HepG2 (cell line): ENCODE measurements at regions not wholly inside any gene's neighbourhood (a gene's known extent, or its start where the extent isn't known, plus 50 kb on each side); places are given as distances from the start of the nearest gene placed in this dataset.

Source experiments
- ATAC-seq: fragments of 200-7000 bp; cut with Tn5 transposase; 3 replicates; pipeline ENCODE4 v1.9.1; 2020; ENCODE audit warnings: mild to moderate bottlenecking, moderate library complexity
- BruUV-seq: library from RNA; stranded (reverse); fragments of 400-500 nt; replicated peaks from 2 replicates; lab custom pipeline; 2021; lab: Mats Ljungman, UMichigan
- CTCF ChIA-PET: fragments of 300-600 bp; formaldehyde crosslinking; extraction: SDS; loops from one replicate; lab custom pipeline; 2021; ENCODE audit warnings: low total read pairs, inconsistent platforms, low intra/inter-chr PET ratio; lab: Yijun Ruan, JAX
- POLR2A ChIA-PET: fragments of 350-600 bp; sonication (Branson Sonifier 250); formaldehyde crosslinking; loops from one replicate; lab custom pipeline; 2020; ENCODE audit warnings: antibody characterized with exemption, inconsistent platforms; lab: Yijun Ruan, JAX
- DNase-seq: peaks from one replicate; pipeline ENCODE4 v3.0.0-alpha.2; 2015; ENCODE audit warnings: low spot score
- FAIRE-seq: peaks from 3 replicates; lab custom pipeline; 2011; peaks lifted over from hg19 to GRCh38; lab: Jason Lieb, UNC
- H2AFZ ChIP-seq: one replicate; pipeline ENCODE4 v1.6.1; 2011; ENCODE audit warnings: low read length, inconsistent platforms
- H3K27ac ChIP-seq: fragments of 300-600 bp; 3 replicates; pipeline ENCODE4 v1.8.0; 2011; ENCODE audit warnings: mixed run types, mild to moderate bottlenecking, mixed read lengths, low read length, inconsistent platforms; ENCODE audit not compliant: insufficient read depth; ENCODE audit errors: extremely low read length
- H3K27me3 ChIP-seq, 2 experiments: fragments of 200-600 bp in 1 of 2; 2 replicates in 1 of 2; 3 replicates in 1 of 2; pipeline versions ENCODE4 v1.6.0 to v1.8.0; 2011; ENCODE audit warnings: low read length in 2 of 2, mild to moderate bottlenecking in 2 of 2, moderate library complexity in 2 of 2, inconsistent platforms in 1 of 2; ENCODE audit not compliant: insufficient read depth in 2 of 2, control insufficient read depth in 1 of 2
- H3K36me3 ChIP-seq, 2 experiments: fragments of 200-600 bp in 1 of 2; replicated peaks in 1 of 2; 2 replicates in 1 of 2; 3 replicates in 1 of 2; pipeline versions ENCODE4 v1.5.1 to v1.8.0; 2011; ENCODE audit warnings: low read length in 2 of 2, inconsistent platforms in 1 of 2; ENCODE audit not compliant: insufficient read depth in 2 of 2, control insufficient read depth in 1 of 2
- H3K4me1 ChIP-seq: 2 replicates; pipeline ENCODE4 v1.5.1; 2012; ENCODE audit warnings: low read length, inconsistent platforms; ENCODE audit not compliant: insufficient read depth
- H3K4me2 ChIP-seq: 2 replicates; pipeline ENCODE4 v1.6.0; 2011; ENCODE audit warnings: low read depth, low read length, inconsistent platforms
- H3K4me3 ChIP-seq, 3 experiments: fragments of 200-600 bp in 1 of 3; sonication (generic), shearing (Covaris generic) in 1 of 3; replicated peaks in 1 of 3; 2 replicates each; pipeline ENCODE4 v1.5.1; 2011 to 2016; ENCODE audit warnings: low read length in 3 of 3, inconsistent platforms in 2 of 3, low read depth in 2 of 3, mild to moderate bottlenecking in 2 of 3, control low read depth in 1 of 3, mixed read lengths in 1 of 3; ENCODE audit not compliant: insufficient read depth in 1 of 3
- H3K79me2 ChIP-seq: one replicate; pipeline ENCODE4 v1.6.1; 2011; ENCODE audit warnings: low read length, inconsistent platforms; ENCODE audit not compliant: insufficient read depth
- H3K9ac ChIP-seq: 2 replicates; pipeline ENCODE4 v1.6.0; 2011; ENCODE audit warnings: mild to moderate bottlenecking, low read depth, low read length, inconsistent platforms; ENCODE audit not compliant: insufficient read depth
- H3K9me3 ChIP-seq: 2 replicates; pipeline ENCODE4 v1.5.1; 2012; ENCODE audit warnings: mild to moderate bottlenecking, low read length
- H4K20me1 ChIP-seq: 2 replicates; pipeline ENCODE4 v1.6.0; 2011; ENCODE audit warnings: inconsistent platforms, mild to moderate bottlenecking, low read length, moderate library complexity; ENCODE audit not compliant: insufficient read depth
- ATF2 ChIP-seq: sonication (generic); formaldehyde crosslinking; IDR thresholded peaks from 2 replicates; pipeline ENCODE4 v1.4.0; 2020; ENCODE audit warnings: missing genetic modification reagents
- IKZF4 ChIP-seq: sonication (generic); formaldehyde crosslinking; IDR thresholded peaks from 2 replicates; pipeline ENCODE4 v1.5.1; 2020; ENCODE audit warnings: borderline replicate concordance, mild to moderate bottlenecking, low read depth, missing genetic modification reagents; ENCODE audit errors: not compliant biosample characterization
- NFATC3 ChIP-seq: sonication (generic); formaldehyde crosslinking; IDR thresholded peaks from 2 replicates; pipeline ENCODE4 v1.5.1; 2020; ENCODE audit warnings: mild to moderate bottlenecking, missing genetic modification reagents
- RFX3 ChIP-seq: IDR thresholded peaks from 2 replicates; pipeline ENCODE4 v1.6.1; 2016; ENCODE audit warnings: missing biosample characterization, missing genetic modification reagents
- SIX1 ChIP-seq: sonication (generic); formaldehyde crosslinking; IDR thresholded peaks from 2 replicates; pipeline ENCODE4 v1.4.0; 2020; ENCODE audit warnings: missing genetic modification reagents, borderline replicate concordance
- SRSF4 ChIP-seq: fragments of 200-400 bp; formaldehyde crosslinking; IDR thresholded peaks from one replicate; pipeline ENCODE4 v1.6.1; 2018; ENCODE audit warnings: mild to moderate bottlenecking, low read depth, low read length, moderate library complexity; ENCODE audit not compliant: poor library complexity, severe bottlenecking
- TEF ChIP-seq: sonication (generic); formaldehyde crosslinking; IDR thresholded peaks from 2 replicates; pipeline ENCODE4 v1.5.0; 2020; ENCODE audit warnings: missing genetic modification reagents
- THRA ChIP-seq: sonication (generic); formaldehyde crosslinking; IDR thresholded peaks from 2 replicates; pipeline ENCODE4 v1.4.0; 2020; ENCODE audit warnings: missing genetic modification reagents, borderline replicate concordance
- ZBED4 ChIP-seq: sonication (generic); formaldehyde crosslinking; IDR thresholded peaks from 2 replicates; pipeline ENCODE4 v1.4.0; 2020; ENCODE audit warnings: missing genetic modification reagents, borderline replicate concordance
- ZBTB1 ChIP-seq: sonication (generic); formaldehyde crosslinking; IDR thresholded peaks from 2 replicates; pipeline ENCODE4 v1.4.0; 2020; ENCODE audit warnings: missing genetic modification reagents, borderline replicate concordance
- ZNF326 ChIP-seq: sonication (generic); formaldehyde crosslinking; IDR thresholded peaks from 2 replicates; pipeline ENCODE4 v1.4.0; 2020; ENCODE audit warnings: missing genetic modification reagents, borderline replicate concordance
- ZNF451 ChIP-seq: sonication (generic); formaldehyde crosslinking; IDR thresholded peaks from 2 replicates; pipeline ENCODE4 v1.5.0; 2020; ENCODE audit warnings: mild to moderate bottlenecking, missing genetic modification reagents
- ZNF512B ChIP-seq: sonication (generic); formaldehyde crosslinking; IDR thresholded peaks from 2 replicates; pipeline ENCODE4 v1.5.1; 2020; ENCODE audit warnings: missing genetic modification reagents, mild to moderate bottlenecking, borderline replicate concordance
- ZNF83 ChIP-seq: sonication (generic); formaldehyde crosslinking; IDR thresholded peaks from 2 replicates; pipeline ENCODE4 v1.4.0; 2020; ENCODE audit warnings: missing genetic modification reagents, mild to moderate bottlenecking, borderline replicate concordance
- WGBS: methylation state at CpG from one replicate; pipeline ENCODE4 v1.1.6; 2017; ENCODE audit warnings: low lambda C conversion rate; 5-methylcytosine and 5-hydroxymethylcytosine counted together
- in situ Hi-C: cut with HindIII; loops from 2 replicates; pipeline ENCODE4 v1.10.0; 2017; ENCODE audit warnings: low pct_unique_long_range_greater_than_20kb; ENCODE audit not compliant: extremely low pct_ligation_motif_present
- intact Hi-C: fragments of 100-400 bp; cut with micrococcal nuclease; formaldehyde crosslinking; loops from one replicate; pipeline ENCODE4 v1.10.0; 2022; ENCODE audit not compliant: unreplicated experiment

- DNase-seq (no peak), FAIRE-seq (no peak), ATAC-seq (no peak)
- Histone ChIP-seq H3K4me1 (no peaks in the 10 kb centered on the region), H3K9me3 (no peaks in the 10 kb centered on the region), H3K27me3 (no peaks in the 10 kb centered on the region), H2AFZ (no peak overlapping the region), H3K79me2 (no peaks in the 10 kb centered on the region), H4K20me1 (no peaks in the 10 kb centered on the region), H3K4me3 (no peak overlapping the region), H3K36me3 (no peaks in the 10 kb centered on the region), H3K27ac (no peak overlapping the region), H3K9ac (no peak overlapping the region), H3K4me2 (no peak overlapping the region)
- WGBS = 29% methylated on average over 1 of the region's 1 CpG
- POLR2A ChIA-PET = no interaction called here
- CTCF ChIA-PET = no interaction called here
- in situ Hi-C loops (no loop called here), intact Hi-C loops (no loop called here)
- no TSS peak for BruUV-seq
- TF ChIP-seq SIX1 (CRISPR knock-in tag) (no peak), THRA (CRISPR knock-in tag) (no peak), ZNF512B (CRISPR knock-in tag) (no peak), SRSF4 (no peak), IKZF4 (CRISPR knock-in tag) (no peak), ZNF326 (CRISPR knock-in tag) (no peak), TEF (CRISPR knock-in tag) (no peak), NFATC3 (CRISPR knock-in tag) (no peak), ZNF451 (CRISPR knock-in tag) (no peak), ZBTB1 (no peak), ZNF83 (CRISPR knock-in tag) (no peak), ATF2 (no peak), RFX3 (no peak), ZBED4 (CRISPR knock-in tag) (no peak)
Measured at GRCh38 chr7:125065001-125065400, 135.4 kb upstream of the POT1 start.
